ENCODE measurements at regions not wholly inside any gene's neighbourhood (a gene's known extent, or its start where the extent isn't known, plus 50 kb on each side); places are given as distances from the start of the nearest gene placed in this dataset.

GRCh38 chr2:182664212-182664611 is 51.8 kb upstream of the DNAJC10 start:
- TF ChIP-seq CTCF (IDR thresholded peaks at IDR 0.05; ENCODE audit: low read length) = no peak
- TF ChIP-seq EZH2phosphoT487 (IDR thresholded peaks at IDR 0.05; ENCODE audit: low read length) = no peak

All from MM.1S (cell line).